HG03097 (cell line): ENCODE measurements at regions not wholly inside any gene's neighbourhood (a gene's known extent, or its start where the extent isn't known, plus 50 kb on each side); places are given as distances from the start of the nearest gene placed in this dataset.

Source experiments
- ATAC-seq: cut with Tn5 transposase; IDR thresholded peaks from one replicate; pipeline ENCODE4 v1.9.1; 2021; ENCODE audit not compliant: unreplicated experiment, low FRiP score

GRCh38 chr9:107229241-107229741, 53.8 kb upstream of the RAD23B start:
- ATAC-seq = no peak
